ENCODE measurements at regions not wholly inside any gene's neighbourhood (a gene's known extent, or its start where the extent isn't known, plus 50 kb on each side); places are given as distances from the start of the nearest gene placed in this dataset.

DNA sequence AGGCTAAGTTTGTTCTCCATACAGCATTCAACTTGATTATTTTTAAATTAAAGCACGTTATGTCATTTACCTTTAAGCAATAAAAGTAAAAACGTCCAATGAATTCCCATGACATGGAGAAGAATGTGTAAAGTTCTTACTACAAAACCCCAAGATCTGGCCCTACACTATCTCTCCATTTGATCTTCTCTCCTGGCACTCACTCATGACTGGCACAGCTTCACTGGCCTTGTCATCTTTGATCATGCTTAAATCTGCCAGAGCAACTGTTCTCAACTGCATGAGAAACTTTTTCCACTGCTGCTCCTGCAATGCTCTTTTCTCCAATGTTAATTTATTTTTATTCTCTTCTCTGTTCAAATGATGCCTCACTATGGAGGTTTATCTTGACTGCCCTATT is 1109.0 kb upstream of the IGFBP7 start:
- H3K36me3 Mint-ChIP-seq (ENCODE audit: unreplicated experiment), result no peaks in the 10 kb centered on the region
- DNase-seq (ENCODE audit: extremely low spot score, unreplicated experiment), result no peak
- TF ChIP-seq, protein P1, sequence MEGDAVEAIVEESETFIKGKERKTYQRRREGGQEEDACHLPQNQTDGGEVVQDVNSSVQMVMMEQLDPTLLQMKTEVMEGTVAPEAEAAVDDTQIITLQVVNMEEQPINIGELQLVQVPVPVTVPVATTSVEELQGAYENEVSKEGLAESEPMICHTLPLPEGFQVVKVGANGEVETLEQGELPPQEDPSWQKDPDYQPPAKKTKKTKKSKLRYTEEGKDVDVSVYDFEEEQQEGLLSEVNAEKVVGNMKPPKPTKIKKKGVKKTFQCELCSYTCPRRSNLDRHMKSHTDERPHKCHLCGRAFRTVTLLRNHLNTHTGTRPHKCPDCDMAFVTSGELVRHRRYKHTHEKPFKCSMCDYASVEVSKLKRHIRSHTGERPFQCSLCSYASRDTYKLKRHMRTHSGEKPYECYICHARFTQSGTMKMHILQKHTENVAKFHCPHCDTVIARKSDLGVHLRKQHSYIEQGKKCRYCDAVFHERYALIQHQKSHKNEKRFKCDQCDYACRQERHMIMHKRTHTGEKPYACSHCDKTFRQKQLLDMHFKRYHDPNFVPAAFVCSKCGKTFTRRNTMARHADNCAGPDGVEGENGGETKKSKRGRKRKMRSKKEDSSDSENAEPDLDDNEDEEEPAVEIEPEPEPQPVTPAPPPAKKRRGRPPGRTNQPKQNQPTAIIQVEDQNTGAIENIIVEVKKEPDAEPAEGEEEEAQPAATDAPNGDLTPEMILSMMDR (IDR thresholded peaks at IDR 0.05), result no peak
- H3K4me3 Mint-ChIP-seq (ENCODE audit: unreplicated experiment), result no peak overlapping the region
- H3K27ac Mint-ChIP-seq (ENCODE audit: unreplicated experiment), result no peak overlapping the region
- no peaks in the 10 kb centered on the region for H3K27me3 Mint-ChIP-seq (ENCODE audit: unreplicated experiment)
- peaks cover 28% of the 10 kb centered on the region for H3K9me3 Mint-ChIP-seq (ENCODE audit: unreplicated experiment)
- no peaks in the 10 kb centered on the region for H3K4me1 Mint-ChIP-seq (ENCODE audit: unreplicated experiment)

DNA sequence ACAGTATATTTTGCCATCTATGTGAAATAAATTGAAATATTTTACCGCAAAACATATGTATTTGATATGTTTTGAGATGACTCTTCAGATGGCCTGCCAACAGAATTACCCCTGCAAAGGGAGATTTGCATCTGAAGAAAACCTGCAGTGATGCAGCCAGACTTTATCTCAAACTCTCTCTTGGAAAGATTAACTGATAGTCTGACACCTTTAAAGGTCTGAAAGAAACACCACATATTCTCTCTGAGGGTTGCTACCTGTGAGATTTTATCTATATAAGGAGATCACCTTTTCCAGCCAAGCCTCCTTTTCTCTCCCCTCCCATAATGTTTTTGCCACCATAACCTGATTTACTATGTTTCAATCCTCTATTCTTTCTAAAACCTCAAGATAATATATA is 1106.3 kb upstream of the IGFBP7 start:
- no peaks in the 10 kb centered on the region for H3K36me3 Mint-ChIP-seq (ENCODE audit: unreplicated experiment)
- H3K4me3 Mint-ChIP-seq (ENCODE audit: unreplicated experiment), result no peak overlapping the region
- H3K27ac Mint-ChIP-seq (ENCODE audit: unreplicated experiment), result no peak overlapping the region
- no peaks in the 10 kb centered on the region for H3K27me3 Mint-ChIP-seq (ENCODE audit: unreplicated experiment)
- H3K4me1 Mint-ChIP-seq (ENCODE audit: unreplicated experiment), result no peaks in the 10 kb centered on the region
- H3K9me3 Mint-ChIP-seq (ENCODE audit: unreplicated experiment), result peaks cover 23% of the 10 kb centered on the region
- TF ChIP-seq, protein P1 (IDR thresholded peaks at IDR 0.05), result no peak
- no peak for DNase-seq (ENCODE audit: extremely low spot score, unreplicated experiment)

DNA sequence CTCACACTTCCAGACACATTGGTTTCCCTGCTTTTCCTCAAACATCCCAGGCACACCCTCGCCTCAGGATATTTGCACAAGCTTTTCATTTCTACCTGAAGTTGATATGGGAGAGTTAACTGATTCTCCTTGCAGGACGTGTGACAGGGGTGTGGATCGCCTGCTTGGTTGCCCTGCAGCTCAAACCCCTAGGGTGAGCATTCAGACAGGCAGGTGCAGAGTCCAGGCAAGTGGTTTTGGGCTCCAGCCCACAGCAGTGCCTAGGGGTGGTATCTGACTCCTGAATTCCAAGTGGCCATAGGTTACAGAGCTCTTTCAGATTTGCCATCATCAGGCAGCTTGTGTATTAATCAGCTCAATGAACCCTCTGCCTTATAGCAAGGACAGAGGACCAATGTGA is 1104.2 kb upstream of the IGFBP7 start:
- Mint-ChIP-seq H3K27me3 (ENCODE audit: unreplicated experiment) (no peaks in the 10 kb centered on the region), H3K9me3 (ENCODE audit: unreplicated experiment) (peaks cover 11% of the 10 kb centered on the region), H3K4me1 (ENCODE audit: unreplicated experiment) (no peaks in the 10 kb centered on the region), H3K36me3 (ENCODE audit: unreplicated experiment) (no peaks in the 10 kb centered on the region), H3K27ac (ENCODE audit: unreplicated experiment) (no peak overlapping the region), H3K4me3 (ENCODE audit: unreplicated experiment) (no peak overlapping the region)
- TF ChIP-seq, protein P1 (IDR thresholded peaks at IDR 0.05), result no peak
- DNase-seq (ENCODE audit: extremely low spot score, unreplicated experiment), result no peak

DNA sequence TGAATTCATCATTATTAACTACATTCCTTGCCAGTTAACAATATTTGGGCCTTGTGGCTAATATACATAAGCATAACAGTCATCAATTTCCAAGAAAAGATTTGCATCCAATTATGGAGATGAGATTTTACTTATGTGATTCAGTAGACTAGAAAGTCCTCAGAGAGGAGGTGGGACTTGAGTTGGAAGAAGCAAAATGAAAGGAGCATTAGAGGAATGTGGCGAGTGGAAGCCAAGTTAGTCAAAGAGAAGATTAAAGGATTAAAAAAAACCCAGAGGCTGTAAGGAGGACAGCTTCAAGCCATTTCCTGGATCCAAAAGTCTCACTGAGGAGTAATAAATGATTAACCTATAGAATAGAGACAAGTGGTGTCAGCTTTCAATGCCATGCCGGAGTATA is 1099.4 kb upstream of the IGFBP7 start:
- Mint-ChIP-seq H3K4me3 (ENCODE audit: unreplicated experiment) (no peak overlapping the region), H3K27me3 (ENCODE audit: unreplicated experiment) (no peaks in the 10 kb centered on the region), H3K27ac (ENCODE audit: unreplicated experiment) (no peak overlapping the region), H3K36me3 (ENCODE audit: unreplicated experiment) (no peaks in the 10 kb centered on the region), H3K4me1 (ENCODE audit: unreplicated experiment) (no peaks in the 10 kb centered on the region), H3K9me3 (ENCODE audit: unreplicated experiment) (no peaks in the 10 kb centered on the region)
- TF ChIP-seq, protein P1 (IDR thresholded peaks at IDR 0.05), result no peak
- DNase-seq (ENCODE audit: extremely low spot score, unreplicated experiment), result no peak

DNA sequence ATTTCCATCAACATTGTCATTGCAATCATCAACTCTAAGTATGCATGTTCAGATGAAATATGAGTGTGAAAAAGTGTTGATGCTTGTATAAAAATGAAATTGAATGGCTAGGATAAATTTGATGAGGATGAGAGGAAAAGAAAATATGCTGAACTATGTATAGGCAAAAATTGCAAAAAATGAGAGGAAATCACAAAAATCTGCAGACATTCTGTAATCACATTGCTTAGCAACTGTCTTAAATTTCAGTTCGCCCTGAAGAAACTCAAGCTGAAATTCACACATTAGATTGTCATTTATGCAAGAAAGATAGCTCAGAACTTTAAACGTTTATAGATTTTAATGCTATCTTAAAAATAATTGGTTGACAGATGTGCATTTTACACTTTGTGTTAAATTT is 1098.8 kb upstream of the IGFBP7 start:
- Mint-ChIP-seq H3K4me1 (ENCODE audit: unreplicated experiment) (no peaks in the 10 kb centered on the region), H3K9me3 (ENCODE audit: unreplicated experiment) (no peaks in the 10 kb centered on the region), H3K27me3 (ENCODE audit: unreplicated experiment) (no peaks in the 10 kb centered on the region), H3K27ac (ENCODE audit: unreplicated experiment) (no peak overlapping the region), H3K4me3 (ENCODE audit: unreplicated experiment) (no peak overlapping the region), H3K36me3 (ENCODE audit: unreplicated experiment) (no peaks in the 10 kb centered on the region)
- TF ChIP-seq, protein P1 (IDR thresholded peaks at IDR 0.05), result no peak
- DNase-seq (ENCODE audit: extremely low spot score, unreplicated experiment), result no peak

All from osteocyte (in vitro differentiated cells).